HG02678 (cell line): ENCODE measurements at regions not wholly inside any gene's neighbourhood (a gene's known extent, or its start where the extent isn't known, plus 50 kb on each side); places are given as distances from the start of the nearest gene placed in this dataset.
"Not testable (repeated sequence)": the region's sequence is repeated elsewhere in the genome, so short reads cannot be mapped to it uniquely, and the experiment has no call there.

Experiments used
- ATAC-seq: cut with Tn5 transposase; IDR thresholded peaks from one replicate; pipeline ENCODE4 v1.9.1; 2021; ENCODE audit warnings: mild to moderate bottlenecking, moderate library complexity; ENCODE audit not compliant: unreplicated experiment

DNA sequence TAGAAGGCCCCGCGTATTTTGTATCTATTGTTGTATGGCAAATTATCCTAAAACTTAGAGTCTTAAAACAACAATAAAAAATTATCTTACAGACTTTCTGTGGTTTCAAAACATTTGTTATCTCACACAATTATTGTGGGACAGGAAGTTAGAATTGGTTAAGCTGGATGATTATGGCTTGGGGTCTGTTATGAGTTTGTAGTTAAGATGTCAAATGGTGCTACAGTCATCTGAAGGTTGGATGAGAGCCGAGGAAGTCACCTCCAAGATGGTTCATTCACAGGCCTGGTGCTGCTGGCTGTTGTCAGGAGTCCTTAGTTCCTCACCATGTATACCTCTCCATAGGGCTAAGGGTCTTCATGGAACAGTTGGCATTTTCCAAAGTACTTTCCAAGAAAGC lies 175.6 kb upstream of the FANCL start:
- ATAC-seq, result no peak

DNA sequence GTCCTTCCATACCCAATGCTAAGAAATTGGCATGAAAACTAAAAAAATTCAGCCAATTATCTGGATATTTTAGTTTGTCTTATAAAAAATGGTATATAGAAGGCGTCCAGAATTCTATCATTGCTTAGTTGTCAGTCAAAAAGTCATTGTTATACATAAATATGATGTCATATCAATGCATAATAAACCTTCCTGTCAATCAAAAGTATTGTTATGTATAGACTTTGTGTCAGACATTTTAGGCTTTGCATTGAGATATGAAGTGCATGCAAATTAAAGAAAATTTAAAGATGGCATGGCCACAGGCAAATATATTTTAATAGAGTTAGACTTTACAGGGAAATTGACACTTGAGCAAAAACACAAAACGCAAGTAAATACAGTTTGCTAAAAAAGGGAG lies 173.4 kb upstream of the FANCL start:
- ATAC-seq, result no peak

DNA sequence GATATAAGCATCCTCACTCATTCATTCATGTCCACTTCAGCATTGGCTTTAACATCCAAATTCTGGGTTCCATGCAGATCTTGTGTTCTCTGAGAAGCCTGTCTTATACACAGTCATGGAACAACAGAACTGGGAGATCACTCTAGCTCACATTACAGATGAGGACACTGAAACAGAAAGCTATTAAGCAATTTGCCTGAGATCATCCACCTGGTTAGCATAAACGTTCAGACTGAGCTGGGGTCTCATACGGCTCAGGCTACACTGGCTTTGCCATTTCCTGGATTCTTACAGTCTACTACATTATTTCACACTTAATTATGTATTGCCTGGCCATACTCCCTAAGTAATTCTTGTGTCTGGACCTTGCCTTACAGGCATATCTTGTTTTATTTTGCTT lies 169.4 kb upstream of the FANCL start:
- ATAC-seq, result no peak

DNA sequence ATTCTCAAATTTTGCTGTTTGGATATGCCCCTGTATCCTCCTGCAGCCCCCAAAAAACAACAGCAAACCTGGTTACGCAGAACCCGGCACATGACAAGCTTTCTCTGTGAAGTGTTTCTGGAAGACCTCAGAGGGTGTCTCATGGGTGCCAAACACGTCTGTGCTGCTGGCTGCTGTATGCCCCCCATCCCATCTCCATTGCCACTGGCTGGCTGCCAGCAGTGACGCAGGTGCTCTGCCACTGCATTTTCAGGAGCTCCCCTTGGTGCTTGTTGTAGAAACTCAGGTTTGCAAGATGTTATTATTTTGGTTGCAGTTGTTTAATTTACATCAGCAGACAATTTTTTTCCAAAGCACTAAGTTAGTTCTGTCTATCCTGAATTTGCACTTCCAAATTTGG lies 166.4 kb upstream of the FANCL start:
- ATAC-seq, result no peak

DNA sequence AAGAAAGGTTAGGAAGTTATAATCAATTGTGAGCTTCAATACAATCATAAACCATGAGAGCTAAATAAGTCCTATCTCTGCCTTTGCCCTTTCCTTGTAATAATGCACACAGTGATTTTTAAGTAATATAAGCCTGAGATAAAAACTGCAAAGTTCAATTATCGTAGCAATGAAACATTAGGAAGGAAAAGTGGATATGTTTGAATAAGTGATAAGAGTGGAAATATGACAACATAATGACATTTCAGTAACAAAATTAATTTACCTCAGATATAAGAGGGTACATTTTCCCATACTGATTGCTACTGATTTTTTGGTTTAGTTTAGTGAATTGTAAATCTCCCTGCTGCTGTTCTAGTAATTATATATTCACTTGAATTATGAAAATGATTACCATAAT lies 164.2 kb upstream of the FANCL start:
- ATAC-seq, result no peak

DNA sequence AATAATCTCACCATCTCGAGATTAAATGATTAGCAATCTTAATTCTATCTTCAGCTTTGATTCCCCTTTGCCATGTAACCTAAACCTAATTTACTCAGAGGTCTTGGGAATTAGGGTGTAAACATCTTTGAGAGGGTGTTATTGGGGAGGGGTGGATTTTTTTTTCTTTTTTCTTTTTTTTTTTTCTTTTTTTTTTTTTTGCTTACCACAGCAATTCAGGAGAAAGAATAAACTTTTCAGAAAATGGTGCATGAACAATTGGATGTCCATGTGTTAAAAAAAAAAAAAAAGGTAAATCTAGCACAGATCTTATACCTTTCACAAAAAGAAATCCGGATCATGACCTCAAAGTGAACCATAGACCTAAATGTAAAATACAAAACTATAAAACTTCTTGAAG lies 160.8 kb upstream of the FANCL start:
- no peak for ATAC-seq

DNA sequence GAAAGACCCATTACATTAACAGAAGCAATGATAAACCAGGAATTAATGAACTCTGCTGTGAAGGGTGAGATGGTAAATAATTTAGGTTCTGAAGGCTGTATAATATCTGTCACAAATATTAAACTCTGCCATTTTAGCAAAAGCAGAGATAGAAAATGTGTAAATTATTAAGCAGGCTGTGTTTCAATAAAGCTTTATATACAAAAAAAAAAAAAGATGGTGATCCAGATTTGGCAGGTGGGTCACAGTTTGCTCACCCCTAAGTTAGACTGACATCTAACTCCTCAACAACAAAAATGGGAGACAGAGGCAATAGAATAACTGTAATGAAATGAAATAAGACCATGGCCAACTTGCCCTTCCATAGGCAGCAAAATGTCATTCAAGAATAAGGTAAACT lies 157.3 kb upstream of the FANCL start:
- no peak for ATAC-seq

DNA sequence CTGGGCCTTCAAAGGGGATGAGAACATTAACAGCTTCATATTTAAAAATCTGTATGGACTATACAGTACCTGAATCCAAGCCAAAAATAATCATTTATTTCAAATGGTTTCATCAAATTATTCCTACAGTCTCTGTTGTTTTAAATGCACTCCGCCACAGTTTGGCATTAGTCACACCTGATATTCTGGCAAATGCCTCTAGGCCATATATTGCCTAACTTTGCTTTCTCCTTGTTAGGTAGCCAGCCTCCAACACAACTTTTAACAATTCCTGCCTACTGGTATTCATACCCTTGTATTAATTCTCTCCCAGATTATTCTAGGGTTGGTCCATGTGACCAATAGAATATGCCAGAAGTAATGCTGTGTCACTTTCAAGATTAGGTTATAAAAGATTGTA lies 146.6 kb upstream of the FANCL start:
- ATAC-seq, result no peak

DNA sequence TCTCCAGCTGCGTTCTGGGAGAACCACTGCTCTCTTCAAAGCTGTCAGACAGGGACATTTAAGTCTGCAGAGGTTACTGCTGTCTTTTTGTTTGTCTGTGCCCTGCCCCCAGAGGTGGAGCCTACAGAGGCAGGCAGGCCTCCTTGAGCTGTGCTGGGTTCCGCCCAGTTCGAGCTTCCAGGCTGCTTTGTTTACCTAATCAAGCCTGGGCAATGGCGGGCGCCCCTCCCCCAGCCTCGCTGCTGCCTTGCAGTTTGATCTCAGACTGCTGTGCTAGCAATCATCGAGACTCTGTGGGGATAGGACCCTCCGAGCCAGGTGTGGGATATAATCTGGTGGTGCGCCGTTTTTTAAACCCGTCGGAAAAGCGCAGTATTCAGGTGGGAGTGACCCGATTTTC lies 145.8 kb upstream of the FANCL start:
- not testable (repeated sequence) for ATAC-seq

DNA sequence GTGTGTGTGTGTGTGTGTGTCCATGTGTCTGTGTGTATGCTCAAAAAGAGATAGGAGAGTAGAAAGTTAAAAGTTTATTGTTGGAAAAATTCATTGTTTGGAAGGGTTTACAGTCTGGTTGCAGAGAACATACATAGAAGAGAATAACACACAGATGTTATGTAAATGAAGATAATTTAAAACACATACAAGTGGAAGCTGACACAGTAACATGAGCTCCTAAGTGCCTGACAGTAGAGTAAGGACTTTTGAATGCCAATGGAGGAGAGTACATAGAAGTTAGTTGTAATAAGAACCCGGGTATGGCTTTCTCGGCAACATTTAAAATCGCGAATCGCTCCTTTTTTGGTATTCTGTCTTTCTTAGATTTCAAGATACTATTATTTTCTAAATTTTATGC lies 137.0 kb upstream of the FANCL start:
- no peak for ATAC-seq

DNA sequence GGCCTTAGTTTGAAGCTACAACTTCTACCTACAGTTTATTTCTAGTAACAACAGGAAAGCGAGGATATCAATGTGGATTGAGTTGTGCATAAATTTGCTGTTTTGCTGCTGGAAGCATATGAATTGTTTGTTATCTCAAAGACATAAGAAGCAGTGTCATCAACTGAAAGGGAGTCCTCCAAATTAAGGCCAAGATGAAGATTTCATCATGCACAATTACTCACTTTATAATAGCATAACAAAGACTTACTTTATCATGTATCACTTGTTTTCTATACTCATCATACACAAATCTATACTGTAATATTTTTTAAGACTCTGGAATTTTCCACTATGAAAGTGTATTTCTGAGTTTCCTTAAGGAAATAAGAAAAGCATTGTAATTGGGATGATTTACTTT lies 136.1 kb upstream of the FANCL start:
- no peak for ATAC-seq

DNA sequence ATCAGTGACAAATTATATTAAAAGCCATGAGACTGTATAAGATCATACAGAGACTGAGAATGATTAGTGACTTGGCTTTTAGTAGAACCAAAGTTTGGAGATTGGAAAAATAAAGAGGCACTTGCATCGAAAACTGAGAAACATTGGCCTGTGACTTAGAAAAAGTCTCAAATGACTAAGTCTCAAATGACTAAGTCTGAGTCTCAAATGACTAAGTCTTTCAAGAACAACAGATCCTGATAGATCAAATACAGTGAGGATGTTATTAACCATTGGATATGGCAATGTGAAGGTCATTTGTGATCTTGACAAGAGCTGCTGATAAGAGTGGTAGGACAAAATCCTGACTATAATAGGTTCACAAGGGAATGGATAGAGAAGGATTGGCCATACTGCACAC lies 135.5 kb upstream of the FANCL start:
- no peak for ATAC-seq

DNA sequence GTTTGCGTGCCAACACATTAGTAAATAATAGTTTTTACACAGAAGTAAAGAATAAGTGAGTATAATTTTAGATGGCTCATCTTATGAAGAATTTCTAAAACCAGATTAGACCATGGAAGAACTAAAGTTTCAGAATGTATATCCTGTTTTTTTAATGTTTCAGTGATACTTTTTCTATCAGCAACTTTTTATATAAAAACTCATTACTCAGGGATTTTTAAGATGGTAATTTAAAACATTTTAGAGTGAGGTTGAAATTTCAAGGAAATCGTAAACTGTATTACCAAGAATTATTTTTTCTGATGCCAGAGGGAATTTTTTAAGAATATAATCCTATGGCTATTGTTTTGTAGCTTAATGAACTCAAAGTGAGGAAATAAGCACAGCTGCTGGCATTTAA lies 128.5 kb upstream of the FANCL start:
- no peak for ATAC-seq

DNA sequence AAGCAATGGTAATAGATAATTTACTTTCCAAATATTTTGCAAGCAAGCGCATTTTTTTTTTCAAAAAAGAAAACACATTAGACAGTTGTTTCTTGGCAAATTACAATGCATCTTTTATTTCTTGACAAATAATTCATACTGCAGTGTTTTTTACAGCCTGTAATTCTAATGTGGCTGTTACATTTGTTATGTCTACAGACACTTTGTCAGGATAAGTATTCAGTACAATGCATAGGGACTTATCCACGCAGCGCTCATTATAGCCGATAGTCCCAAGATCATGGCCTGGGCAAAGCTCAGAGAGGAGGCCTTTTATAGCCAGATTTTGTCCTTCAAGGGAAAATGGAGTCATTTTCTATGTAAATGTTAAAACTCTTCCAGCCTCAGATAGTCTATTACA lies 123.0 kb upstream of the FANCL start:
- ATAC-seq, result no peak

DNA sequence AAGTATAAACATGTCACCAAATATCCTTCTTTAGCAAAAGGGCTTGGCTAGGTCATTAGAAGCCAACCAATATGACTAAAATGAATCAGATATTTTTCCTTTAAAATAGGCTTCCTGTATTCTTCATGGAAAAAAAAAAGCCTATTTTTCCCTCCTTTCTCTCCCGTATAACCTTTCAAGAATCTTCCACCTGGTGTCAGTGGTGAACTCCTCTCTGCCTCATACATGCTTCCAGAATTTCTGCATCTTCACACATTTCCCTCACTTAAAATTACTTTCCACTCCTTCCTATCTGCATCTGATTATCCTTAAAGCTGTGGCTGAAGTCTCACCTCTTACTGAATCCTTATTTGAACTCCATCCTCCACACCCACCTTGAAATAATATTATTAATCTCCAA lies 116.9 kb upstream of the FANCL start:
- no peak for ATAC-seq

DNA sequence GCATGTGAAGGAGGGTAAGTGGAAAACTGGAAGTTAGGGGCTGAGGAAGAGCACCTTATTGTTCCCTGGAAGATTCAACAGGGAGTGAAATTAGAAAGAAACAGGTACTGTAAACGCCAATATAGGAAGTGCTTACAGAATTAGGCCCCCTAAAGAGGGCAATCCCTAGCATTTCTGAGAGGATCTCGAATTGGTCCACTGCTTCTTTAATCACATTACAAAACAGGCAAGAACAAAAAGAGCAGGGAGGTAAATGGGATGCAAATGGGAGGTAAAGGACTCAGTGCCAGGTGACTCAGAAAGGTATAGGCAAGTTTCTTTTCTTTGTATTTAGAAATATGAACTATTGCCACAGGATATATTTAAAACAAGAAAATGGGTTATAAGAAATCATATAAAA lies 116.4 kb upstream of the FANCL start:
- ATAC-seq, result no peak

DNA sequence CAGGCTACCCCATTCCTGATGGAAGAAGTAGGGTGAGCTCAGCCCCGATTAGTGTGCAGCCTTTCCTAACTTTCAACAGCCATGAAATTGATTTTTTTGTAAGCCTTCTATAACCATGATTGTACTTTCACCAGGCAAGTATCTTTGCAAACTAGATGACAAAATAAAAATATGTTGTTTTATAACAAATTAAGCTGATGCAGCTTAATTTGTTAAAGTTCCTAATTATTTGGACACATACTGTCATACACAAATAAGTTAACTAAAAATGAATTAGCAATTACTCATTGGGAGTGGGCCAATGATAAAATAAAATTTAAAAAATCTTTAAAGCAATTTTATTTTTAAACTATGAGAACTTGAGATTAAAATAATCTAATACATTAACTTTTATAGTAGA lies 113.1 kb upstream of the FANCL start:
- no peak for ATAC-seq

DNA sequence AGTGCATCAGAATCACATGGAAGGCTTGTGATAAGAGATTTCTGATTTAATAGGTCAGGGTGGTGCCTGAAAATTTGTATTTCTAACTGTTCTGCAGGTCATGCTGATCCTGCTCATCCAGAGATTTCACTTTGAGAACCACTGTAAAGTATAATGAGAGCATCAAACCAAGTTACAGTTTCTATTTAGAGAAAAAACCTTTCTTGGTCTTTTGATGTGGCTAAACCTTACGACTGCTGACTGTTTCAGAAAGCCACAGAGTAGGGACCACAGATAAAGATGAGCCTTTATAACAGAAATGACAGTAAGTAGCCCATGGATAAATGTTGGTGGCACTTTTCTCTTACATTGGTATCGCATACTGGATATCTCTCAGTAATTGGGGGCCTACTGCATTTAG lies 109.4 kb upstream of the FANCL start:
- ATAC-seq, result peak; percentile 97

DNA sequence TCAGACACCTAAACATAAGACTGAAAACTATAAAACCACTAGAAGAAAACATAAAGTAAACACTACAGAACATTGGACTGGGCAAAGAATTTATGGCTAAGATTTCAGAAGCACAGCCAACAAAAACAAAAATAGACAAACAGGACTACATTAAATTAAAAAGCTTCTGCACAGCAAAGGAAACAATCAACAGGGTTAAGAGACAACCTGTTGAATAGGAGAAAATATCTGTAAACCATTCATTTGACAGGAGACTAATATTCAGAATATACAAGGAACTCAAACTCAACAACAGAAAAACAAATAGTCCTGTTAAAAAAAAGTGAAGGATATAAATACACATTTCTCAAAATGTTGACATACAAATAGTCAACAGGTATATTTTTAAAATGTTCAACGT lies 106.7 kb upstream of the FANCL start:
- ATAC-seq, result no peak

DNA sequence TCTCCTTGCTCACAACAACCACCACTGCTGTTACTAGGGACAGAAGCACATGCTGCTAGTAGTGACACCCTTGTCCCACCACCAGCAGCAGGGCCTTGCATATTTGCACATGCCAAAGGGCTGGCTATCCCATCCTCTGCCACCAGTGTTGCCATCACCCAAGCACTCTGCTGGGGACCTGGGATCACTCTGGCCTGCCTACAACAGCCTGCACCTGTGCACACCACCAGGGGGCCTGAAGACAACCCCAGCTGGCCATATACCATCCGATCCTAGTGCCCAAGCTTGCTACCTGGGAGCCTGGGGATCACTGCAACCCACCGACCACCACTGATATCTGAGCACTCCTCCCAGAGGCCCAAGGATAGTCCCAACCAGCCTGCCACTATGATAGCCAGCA lies 99.9 kb upstream of the FANCL start:
- ATAC-seq, result no peak

DNA sequence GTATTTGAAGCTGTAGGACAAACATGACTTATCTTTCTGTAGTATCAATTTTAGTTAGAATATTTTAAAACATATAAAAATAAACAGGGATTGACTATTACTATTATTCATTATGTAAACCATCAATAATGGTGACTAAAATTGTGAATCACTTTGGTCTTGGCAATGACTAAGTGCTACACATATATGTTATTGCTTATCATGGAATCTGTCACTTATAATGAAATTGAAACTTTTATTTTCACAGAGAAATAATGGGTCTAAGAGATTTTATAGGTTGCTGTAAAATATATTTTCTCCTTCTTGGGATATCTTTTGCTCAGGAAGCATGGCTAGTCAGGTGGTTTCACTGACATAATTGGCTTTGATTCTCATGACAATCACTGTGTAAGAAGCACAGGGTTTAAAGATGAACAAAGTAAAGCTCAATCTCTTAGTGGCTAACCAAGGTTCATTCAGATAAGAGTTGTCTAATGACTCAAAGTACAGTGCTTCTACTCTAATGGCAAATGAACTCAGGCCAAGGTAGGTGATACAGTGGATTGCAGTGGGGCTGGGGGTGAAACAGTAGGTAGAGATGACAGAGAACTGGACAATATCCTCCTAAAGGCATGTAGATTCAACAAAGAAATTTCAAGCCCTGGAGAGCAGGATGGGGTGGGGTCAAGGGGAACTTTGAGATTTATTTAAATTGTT lies 98.6 kb upstream of the FANCL start:
- ATAC-seq, result no peak

DNA sequence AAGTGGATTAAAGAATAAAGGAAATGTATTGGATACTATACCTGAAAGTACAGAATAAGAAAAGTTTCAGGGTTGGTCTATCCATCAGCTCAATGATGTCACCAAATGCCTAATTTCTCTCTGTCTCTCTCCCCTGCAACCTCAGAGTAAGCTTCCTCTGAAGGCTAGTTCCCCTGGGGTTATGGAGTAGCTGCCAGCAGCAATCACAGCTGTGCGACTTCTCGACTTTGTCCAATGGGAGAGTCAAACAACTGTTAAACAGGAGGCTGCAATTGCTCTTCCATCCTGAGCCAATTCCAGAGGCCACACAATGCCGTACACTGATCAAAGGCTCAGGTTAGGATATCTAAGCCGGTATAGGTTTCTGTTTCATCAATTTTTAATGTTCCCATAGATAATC lies 95.3 kb upstream of the FANCL start:
- no peak for ATAC-seq

DNA sequence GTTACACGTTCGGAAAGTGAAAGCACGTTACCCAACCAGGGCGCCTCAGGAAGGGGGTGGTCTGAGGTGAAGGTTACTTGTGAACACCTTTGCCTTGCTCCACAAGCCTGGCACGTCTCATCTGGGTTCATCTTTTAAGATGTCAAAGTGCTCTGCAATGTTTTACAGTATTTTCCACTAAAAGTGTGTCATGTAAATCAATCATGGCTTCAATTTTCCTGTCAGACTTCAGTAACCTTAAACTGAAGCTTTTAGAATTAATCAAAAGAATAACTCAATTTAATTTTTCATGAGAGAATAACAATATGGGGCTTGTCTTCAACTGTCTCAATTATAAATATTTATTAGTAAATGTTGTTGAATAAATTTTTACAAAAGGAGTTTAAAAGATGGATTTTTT lies 93.3 kb upstream of the FANCL start:
- no peak for ATAC-seq
